SK-N-SH treated with all-trans-retinoic acid at 6 μM for 48 hours (cell line): ENCODE measurements at regions not wholly inside any gene's neighbourhood (a gene's known extent, or its start where the extent isn't known, plus 50 kb on each side); places are given as distances from the start of the nearest gene placed in this dataset.

ENCODE experiments used
- ATAC-seq: fragments of 200-7000 bp; cut with Tn5 transposase; 3 replicates; pipeline ENCODE4 v1.9.1; 2020; ENCODE audit warnings: mild to moderate bottlenecking, moderate library complexity
- ARNTL ChIP-seq: fragments of 450-650 bp; formaldehyde crosslinking; IDR thresholded peaks from 2 replicates; pipeline ENCODE4 v1.5.0; 2020; ENCODE audit warnings: low read depth, mild to moderate bottlenecking, moderate library complexity, borderline replicate concordance
- BACH2 ChIP-seq: fragments of 250-450 bp; sonication (Bioruptor Pico); IDR thresholded peaks from 2 replicates; pipeline ENCODE4 v1.9.0; 2021; ENCODE audit warnings: mild to moderate bottlenecking, borderline replicate concordance
- CREB5 ChIP-seq: fragments of 250-450 bp; sonication (Bioruptor Pico); IDR thresholded peaks from 2 replicates; pipeline ENCODE4 v1.5.1; 2020; ENCODE audit warnings: low read depth, mild to moderate bottlenecking, moderate library complexity
- CSDC2 ChIP-seq: fragments of 250-450 bp; sonication (Bioruptor Pico); IDR thresholded peaks from 2 replicates; pipeline ENCODE4 v1.5.0; 2020; ENCODE audit warnings: mild to moderate bottlenecking, moderate library complexity
- CSRNP3 ChIP-seq: fragments of 250-450 bp; sonication (Bioruptor Pico); IDR thresholded peaks from 2 replicates; pipeline ENCODE4 v1.5.1; 2021; ENCODE audit warnings: mild to moderate bottlenecking, moderate library complexity
- ESRRG ChIP-seq: fragments of 250-450 bp; sonication (Bioruptor Pico); IDR thresholded peaks from 2 replicates; pipeline ENCODE4 v1.6.1; 2021; ENCODE audit warnings: mild to moderate bottlenecking
- GLIS3 ChIP-seq: fragments of 250-450 bp; sonication (Bioruptor Pico); IDR thresholded peaks from 2 replicates; pipeline ENCODE4 v1.5.0; 2020; ENCODE audit warnings: mild to moderate bottlenecking, moderate library complexity
- ISL1 ChIP-seq: fragments of 250-450 bp; sonication (Bioruptor Pico); IDR thresholded peaks from 2 replicates; pipeline ENCODE4 v2.1.2; 2022; ENCODE audit warnings: mild to moderate bottlenecking, moderate library complexity
- OSR1 ChIP-seq: fragments of 250-450 bp; sonication (Bioruptor Pico); IDR thresholded peaks from 2 replicates; pipeline ENCODE4 v1.8.0; 2022; ENCODE audit warnings: moderate library complexity, mild to moderate bottlenecking, inconsistent platforms
- PATZ1 ChIP-seq: fragments of 250-450 bp; sonication (Bioruptor Pico); IDR thresholded peaks from 2 replicates; pipeline ENCODE4 v1.8.0; 2020; ENCODE audit warnings: mild to moderate bottlenecking, moderate library complexity, borderline replicate concordance
- PPARA ChIP-seq: fragments of 250-450 bp; sonication (Bioruptor Pico); IDR thresholded peaks from 2 replicates; pipeline ENCODE4 v1.5.0; 2020; ENCODE audit warnings: mild to moderate bottlenecking, borderline replicate concordance
- RARB ChIP-seq: fragments of 250-450 bp; sonication (Bioruptor Pico); IDR thresholded peaks from 2 replicates; pipeline ENCODE4 v1.8.0; 2021; ENCODE audit warnings: mild to moderate bottlenecking, moderate library complexity
- SNAI2 ChIP-seq: fragments of 250-450 bp; sonication (Bioruptor Pico); IDR thresholded peaks from 2 replicates; pipeline ENCODE4 v1.5.0; 2020; ENCODE audit warnings: mild to moderate bottlenecking, moderate library complexity
- TCF4 ChIP-seq: fragments of 250-450 bp; sonication (Bioruptor Pico); IDR thresholded peaks from 2 replicates; pipeline ENCODE4 v1.8.0; 2021; ENCODE audit warnings: mild to moderate bottlenecking, moderate library complexity, borderline replicate concordance
- TOX ChIP-seq: fragments of 250-450 bp; sonication (Bioruptor Pico); IDR thresholded peaks from 2 replicates; pipeline ENCODE4 v1.8.0; 2021; ENCODE audit warnings: mild to moderate bottlenecking, moderate library complexity, borderline replicate concordance
- ZC3H10 ChIP-seq: fragments of 250-450 bp; sonication (Bioruptor Pico); IDR thresholded peaks from 2 replicates; pipeline ENCODE4 v1.5.1; 2021; ENCODE audit warnings: mild to moderate bottlenecking, moderate library complexity
- ZFP3 ChIP-seq: fragments of 250-450 bp; sonication (Bioruptor Pico); IDR thresholded peaks from 2 replicates; pipeline ENCODE4 v1.5.0; 2020; ENCODE audit warnings: mild to moderate bottlenecking, moderate library complexity
- ZFP30 ChIP-seq: fragments of 450-650 bp; formaldehyde crosslinking; IDR thresholded peaks from 2 replicates; pipeline ENCODE4 v1.5.0; 2022; ENCODE audit warnings: mild to moderate bottlenecking, moderate library complexity
- ZNF565 ChIP-seq: fragments of 450-650 bp; formaldehyde crosslinking; conservative IDR thresholded peaks from 2 replicates; pipeline ENCODE4 v1.5.0; 2020; ENCODE audit warnings: low read depth, mild to moderate bottlenecking, moderate library complexity
- ZNF70 ChIP-seq: fragments of 450-650 bp; formaldehyde crosslinking; IDR thresholded peaks from 2 replicates; pipeline ENCODE4 v1.5.0; 2020; ENCODE audit warnings: mild to moderate bottlenecking, moderate library complexity
- ZNF8 ChIP-seq: fragments of 450-650 bp; formaldehyde crosslinking; IDR thresholded peaks from 2 replicates; pipeline ENCODE4 v1.5.0; 2020; ENCODE audit warnings: mild to moderate bottlenecking, moderate library complexity

GRCh38 chr7:148486937-148487336 lies 103.6 kb upstream of the C7orf33 start:
- no peak for ATAC-seq
- TF ChIP-seq ZC3H10 (CRISPR knock-in tag) (no peak), ZNF70 (CRISPR knock-in tag) (no peak), GLIS3 (CRISPR knock-in tag) (no peak), CSRNP3 (no peak), ARNTL (no peak)

- TF ChIP-seq ZFP30 (no peak), RARB (CRISPR knock-in tag) (no peak), OSR1 (CRISPR knock-in tag) (no peak), GLIS3 (CRISPR knock-in tag) (no peak), TOX (CRISPR knock-in tag) (no peak), PPARA (CRISPR knock-in tag) (no peak), TCF4 (CRISPR knock-in tag) (no peak), CSDC2 (CRISPR knock-in tag) (no peak), ESRRG (no peak), ZC3H10 (CRISPR knock-in tag) (no peak), SNAI2 (CRISPR knock-in tag) (no peak), ZNF565 (CRISPR knock-in tag) (no peak), ZNF70 (CRISPR knock-in tag) (no peak)
- TF ChIP-seq, all 23 proteins: peak for 0
- ATAC-seq: no peak
These were observed 102.7 kb upstream of the C7orf33 start for GRCh38 chr7:148487912-148488311.

GRCh38 chr7:148489678-148490077 lies 100.9 kb upstream of the C7orf33 start:
- TF ChIP-seq OSR1 (CRISPR knock-in tag): no peak
- TF ChIP-seq BACH2: no peak
- no peak for TF ChIP-seq PPARA (CRISPR knock-in tag)
- no peak for TF ChIP-seq RARB (CRISPR knock-in tag)
- TF ChIP-seq ISL1 (CRISPR knock-in tag): no peak
- TF ChIP-seq SNAI2 (CRISPR knock-in tag): no peak
- TF ChIP-seq PATZ1 (CRISPR knock-in tag): no peak
- no peak for TF ChIP-seq GLIS3 (CRISPR knock-in tag)
- TF ChIP-seq ZNF565 (CRISPR knock-in tag): no peak
- no peak for TF ChIP-seq ZC3H10 (CRISPR knock-in tag)
- TF ChIP-seq ZFP30: no peak
- no peak for TF ChIP-seq CSRNP3
- TF ChIP-seq TOX (CRISPR knock-in tag): no peak
- TF ChIP-seq CREB5 (CRISPR knock-in tag): no peak
- TF ChIP-seq ZNF8 (CRISPR knock-in tag): no peak
- TF ChIP-seq ESRRG: no peak
- no peak for TF ChIP-seq ZFP3
- TF ChIP-seq ZNF70 (CRISPR knock-in tag): no peak
- no peak for TF ChIP-seq CSDC2 (CRISPR knock-in tag)
- ATAC-seq: no peak

- no peak for ATAC-seq
- TF ChIP-seq ISL1 (CRISPR knock-in tag) (no peak), ESRRG (no peak)
- TF ChIP-seq, all 23 proteins: peak for 0
These were observed 98.3 kb upstream of the C7orf33 start for GRCh38 chr7:148492157-148492860.

- TF ChIP-seq BACH2 (no peak), ZFP3 (no peak), ZNF8 (CRISPR knock-in tag) (no peak)
- ATAC-seq: no peak
These were observed 95.0 kb upstream of the C7orf33 start for GRCh38 chr7:148495605-148496004.
